Prostate gland (tissue), 2 donors: ENCODE measurements at regions not wholly inside any gene's neighbourhood (a gene's known extent, or its start where the extent isn't known, plus 50 kb on each side); places are given as distances from the start of the nearest gene placed in this dataset.

Source experiments
- POLR2A ChIP-seq: fragments of 450-650 bp; IDR thresholded peaks from one replicate; pipeline ENCODE4 v1.6.1; 2016; ENCODE audit warnings: antibody characterized with exemption, mild to moderate bottlenecking
- TF ChIP-seq, protein P1 (sequence below), 4 experiments: fragments of 200-600 bp in 2 of 4; fragments of 450-650 bp in 2 of 4; sonication (generic) in 2 of 4; IDR thresholded peaks; 1 replicate in 3 of 4; 2 replicates in 1 of 4; pipeline ENCODE4 v1.5.1; 2016 to 2019; ENCODE audit warnings: antibody characterized with exemption in 4 of 4, mild to moderate bottlenecking in 2 of 4, moderate library complexity in 2 of 4

DNA sequence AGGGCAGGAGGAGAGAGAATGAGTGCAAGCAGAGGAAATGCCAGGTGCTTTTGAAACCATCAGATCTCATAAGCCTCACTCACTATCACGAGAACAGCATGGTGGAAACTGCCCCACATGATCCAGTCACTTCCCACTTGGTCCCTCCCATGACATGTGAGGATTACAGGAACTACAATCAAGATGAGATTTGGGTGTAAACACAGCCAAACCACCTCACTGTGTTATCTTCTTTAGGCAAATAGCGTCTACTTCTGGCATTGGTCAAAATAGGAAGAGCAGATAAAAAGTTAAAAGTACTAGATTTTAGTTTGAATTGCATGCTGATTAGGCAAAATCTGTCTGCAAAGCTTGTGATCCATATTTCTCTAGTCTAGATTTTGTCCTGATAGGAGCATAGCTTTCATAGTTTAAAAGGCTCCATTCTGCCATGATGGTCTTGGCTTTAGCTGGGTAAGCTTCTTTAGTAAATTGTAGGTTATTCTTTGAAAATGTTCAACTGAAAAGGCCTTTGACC, 267.5 kb downstream of the NKX6-1 start:
- TF ChIP-seq, protein P1, sequence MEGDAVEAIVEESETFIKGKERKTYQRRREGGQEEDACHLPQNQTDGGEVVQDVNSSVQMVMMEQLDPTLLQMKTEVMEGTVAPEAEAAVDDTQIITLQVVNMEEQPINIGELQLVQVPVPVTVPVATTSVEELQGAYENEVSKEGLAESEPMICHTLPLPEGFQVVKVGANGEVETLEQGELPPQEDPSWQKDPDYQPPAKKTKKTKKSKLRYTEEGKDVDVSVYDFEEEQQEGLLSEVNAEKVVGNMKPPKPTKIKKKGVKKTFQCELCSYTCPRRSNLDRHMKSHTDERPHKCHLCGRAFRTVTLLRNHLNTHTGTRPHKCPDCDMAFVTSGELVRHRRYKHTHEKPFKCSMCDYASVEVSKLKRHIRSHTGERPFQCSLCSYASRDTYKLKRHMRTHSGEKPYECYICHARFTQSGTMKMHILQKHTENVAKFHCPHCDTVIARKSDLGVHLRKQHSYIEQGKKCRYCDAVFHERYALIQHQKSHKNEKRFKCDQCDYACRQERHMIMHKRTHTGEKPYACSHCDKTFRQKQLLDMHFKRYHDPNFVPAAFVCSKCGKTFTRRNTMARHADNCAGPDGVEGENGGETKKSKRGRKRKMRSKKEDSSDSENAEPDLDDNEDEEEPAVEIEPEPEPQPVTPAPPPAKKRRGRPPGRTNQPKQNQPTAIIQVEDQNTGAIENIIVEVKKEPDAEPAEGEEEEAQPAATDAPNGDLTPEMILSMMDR (IDR thresholded peaks at IDR 0.05) = no peak
- no peak for TF ChIP-seq POLR2A
